CD4-positive, alpha-beta T cell treated with Interferon gamma for 1 hour (primary cell): ENCODE measurements at regions not wholly inside any gene's neighbourhood (a gene's known extent, or its start where the extent isn't known, plus 50 kb on each side); places are given as distances from the start of the nearest gene placed in this dataset.
"Not testable (repeated sequence)": the region's sequence is repeated elsewhere in the genome, so short reads cannot be mapped to it uniquely, and the experiment has no call there.

Experiments used
- DNase-seq: peaks from one replicate; pipeline ENCODE4 v3.0.0-alpha.2; 2020

DNA sequence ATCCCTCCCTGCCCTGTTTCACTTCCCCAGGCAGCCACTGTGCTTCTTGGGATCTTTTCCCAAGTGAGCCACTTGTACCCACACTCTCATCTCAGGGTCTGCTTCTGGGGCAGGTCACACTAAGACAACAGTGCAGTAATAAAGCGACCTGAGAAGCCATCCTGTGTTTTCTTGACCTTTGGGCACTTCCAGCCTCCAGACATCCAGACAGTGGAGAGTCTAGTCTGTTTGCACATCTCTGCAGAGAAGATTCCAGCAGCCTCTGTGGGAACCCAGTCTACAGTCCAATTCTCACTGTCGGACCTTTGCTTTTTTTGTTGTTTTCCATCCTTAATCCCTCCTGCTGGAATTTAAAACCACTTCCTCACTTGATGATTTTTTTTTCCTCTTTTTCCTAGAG is 50.3 kb upstream of the ATP6AP2 start:
- DNase-seq: no peak

GRCh38 chrX:40527543-40527942 is 53.2 kb upstream of the ATP6AP2 start:
- no peak for DNase-seq

DNA sequence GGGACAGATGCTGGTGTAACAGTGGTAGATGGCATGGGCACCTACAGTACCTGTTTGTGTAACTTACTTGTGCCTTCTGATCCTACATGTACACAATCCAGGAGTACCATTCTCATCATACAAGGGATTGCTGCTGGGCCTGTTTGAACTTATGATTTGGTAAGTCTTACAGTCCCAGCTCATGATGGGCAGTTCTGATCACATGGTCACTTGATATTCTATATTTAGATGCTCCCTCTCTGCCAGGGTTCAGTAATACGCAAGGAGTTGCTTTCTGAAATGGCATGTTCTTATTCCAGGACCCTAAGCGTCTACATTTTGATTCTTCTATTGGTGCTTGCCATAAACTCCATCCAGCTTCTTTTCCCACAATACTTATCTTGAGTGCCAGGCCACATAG is 54.4 kb upstream of the ATP6AP2 start:
- DNase-seq: no peak

GRCh38 chrX:40525901-40526300 is 54.9 kb upstream of the ATP6AP2 start:
- DNase-seq: not testable (repeated sequence)

- no peak for DNase-seq
These were observed 56.3 kb upstream of the ATP6AP2 start for GRCh38 chrX:40524423-40524822.

DNA sequence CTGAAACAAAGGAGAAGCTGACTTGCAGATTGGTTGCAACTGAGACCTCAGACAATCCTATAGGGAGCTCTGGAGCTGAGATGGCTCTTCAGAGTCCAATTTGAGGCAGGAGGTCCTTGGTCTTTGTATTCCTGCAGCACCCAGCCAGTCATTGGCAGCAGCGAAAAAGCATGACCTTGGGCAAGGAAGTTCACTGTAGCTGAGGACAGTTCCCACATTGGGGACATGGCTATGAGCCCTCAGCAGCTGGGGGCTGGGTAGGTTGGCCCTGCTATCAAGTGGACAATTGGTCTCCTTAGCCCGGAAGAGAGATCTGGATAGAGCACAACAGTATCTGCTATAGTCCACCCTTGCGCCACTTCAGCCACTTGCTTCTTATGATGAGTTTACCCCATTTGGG is 56.9 kb upstream of the ATP6AP2 start:
- no peak for DNase-seq

- DNase-seq: no peak
These were observed 58.8 kb upstream of the ATP6AP2 start for GRCh38 chrX:40521868-40522450.

DNA sequence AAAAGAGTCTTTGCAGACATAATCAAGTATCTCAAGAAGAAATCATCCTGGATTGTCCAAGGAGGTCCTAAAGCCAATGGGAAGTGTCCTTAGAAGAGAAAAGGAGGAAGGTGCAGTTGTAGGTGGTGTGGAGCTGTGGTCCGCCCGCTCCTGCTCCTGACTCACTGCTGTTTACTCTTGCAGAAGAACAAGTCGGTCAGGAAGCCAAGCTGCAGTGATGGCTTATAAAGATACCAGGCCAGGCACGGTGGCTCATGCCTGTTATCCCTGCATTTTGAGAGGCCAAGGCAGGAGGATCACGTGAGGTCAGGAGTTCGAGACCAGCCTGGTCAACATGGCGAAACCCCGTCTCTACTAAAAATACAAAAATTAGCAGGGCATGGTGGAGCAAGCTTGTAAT is 66.4 kb upstream of the ATP6AP2 start:
- no peak for DNase-seq

GRCh38 chrX:40513835-40514234 is 66.9 kb upstream of the ATP6AP2 start:
- no peak for DNase-seq

GRCh38 chrX:40513012-40513411 is 67.8 kb upstream of the ATP6AP2 start:
- DNase-seq: no peak

DNA sequence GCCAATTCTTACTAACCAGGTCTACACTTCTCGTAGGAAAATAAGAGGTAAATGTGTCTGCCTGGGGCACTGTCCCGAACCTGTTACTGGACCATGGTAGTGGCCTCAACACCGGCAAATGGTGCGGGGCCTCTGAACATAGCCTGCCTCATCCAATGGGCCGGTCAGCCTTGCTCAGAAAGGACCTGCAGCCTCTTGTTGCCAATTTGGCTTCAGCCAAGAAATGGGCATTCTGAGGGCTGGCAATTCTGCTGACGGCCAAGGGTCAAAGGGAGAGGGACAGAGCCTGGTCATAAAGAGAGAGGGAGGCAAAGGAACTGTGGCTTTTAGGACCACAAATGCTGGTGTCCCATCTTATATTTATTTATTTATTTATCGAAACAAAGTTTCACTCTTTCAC is 69.5 kb upstream of the ATP6AP2 start:
- no peak for DNase-seq

DNA sequence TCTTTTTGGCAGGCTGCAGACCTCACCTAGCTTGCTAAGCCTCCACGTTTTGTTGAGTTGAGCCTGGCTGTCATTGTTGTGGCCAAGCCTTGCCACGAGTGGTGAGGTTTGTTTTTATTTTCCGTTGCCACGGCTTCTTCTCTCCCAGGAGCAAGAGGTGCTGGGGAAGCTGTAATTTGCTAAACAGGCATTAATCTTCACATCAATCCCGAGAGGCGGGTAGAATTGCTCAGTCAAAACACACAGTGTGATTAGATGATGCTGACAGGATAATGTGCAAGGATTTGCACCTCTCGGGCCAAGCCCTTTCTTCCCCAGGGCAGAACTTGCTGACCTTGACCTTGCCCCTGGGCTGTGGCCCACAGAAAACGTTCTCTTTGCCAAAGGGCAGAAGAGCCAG is 72.2 kb upstream of the ATP6AP2 start:
- DNase-seq: no peak

DNA sequence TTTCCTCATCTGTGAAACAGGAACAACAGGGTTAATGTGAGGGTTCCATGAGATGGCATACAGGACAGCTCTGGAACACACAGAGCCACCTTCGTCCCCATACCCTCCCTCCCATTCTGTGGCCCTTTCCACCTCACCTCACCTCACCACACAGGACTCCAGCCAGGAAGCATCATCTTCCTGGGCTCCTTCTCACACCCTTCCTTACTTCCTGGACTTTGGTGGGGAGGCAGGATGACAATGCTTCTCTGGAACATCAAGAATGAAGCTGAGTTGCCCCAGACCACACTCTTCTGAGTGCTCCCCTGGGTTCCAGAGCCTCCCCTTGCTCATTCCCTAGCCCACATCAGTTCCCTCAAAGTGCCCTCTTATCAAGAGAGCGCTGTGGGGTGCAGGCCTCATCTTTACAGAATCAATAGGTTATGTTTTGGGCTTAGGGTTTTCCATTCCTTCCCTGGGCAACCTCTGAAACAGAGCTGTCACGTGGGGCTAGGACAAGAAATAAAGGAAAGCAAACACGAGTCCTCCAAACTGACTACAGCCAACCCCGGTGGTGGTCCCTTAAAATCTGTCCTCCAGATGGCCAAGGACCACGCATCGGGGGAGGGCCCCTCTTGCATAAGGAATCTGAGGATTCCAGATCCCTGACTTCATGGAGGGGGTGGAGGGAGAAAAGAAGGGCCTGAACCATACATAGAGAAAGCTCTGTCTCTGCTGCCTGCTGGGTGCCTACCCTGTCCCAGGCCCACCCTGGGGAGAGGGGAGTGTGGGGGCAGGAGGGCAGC is 74.4 kb upstream of the ATP6AP2 start:
- DNase-seq: no peak

GRCh38 chrX:40504801-40505605 is 75.8 kb upstream of the ATP6AP2 start:
- DNase-seq: no peak

- no peak for DNase-seq
These were observed 77.7 kb upstream of the ATP6AP2 start for GRCh38 chrX:40503094-40503493.

- DNase-seq: no peak
These were observed 78.1 kb upstream of the ATP6AP2 start for GRCh38 chrX:40502688-40503087.

GRCh38 chrX:40501164-40501855 is 79.5 kb upstream of the ATP6AP2 start:
- DNase-seq: no peak

GRCh38 chrX:40496728-40497127 is 84.0 kb upstream of the ATP6AP2 start:
- no peak for DNase-seq

DNA sequence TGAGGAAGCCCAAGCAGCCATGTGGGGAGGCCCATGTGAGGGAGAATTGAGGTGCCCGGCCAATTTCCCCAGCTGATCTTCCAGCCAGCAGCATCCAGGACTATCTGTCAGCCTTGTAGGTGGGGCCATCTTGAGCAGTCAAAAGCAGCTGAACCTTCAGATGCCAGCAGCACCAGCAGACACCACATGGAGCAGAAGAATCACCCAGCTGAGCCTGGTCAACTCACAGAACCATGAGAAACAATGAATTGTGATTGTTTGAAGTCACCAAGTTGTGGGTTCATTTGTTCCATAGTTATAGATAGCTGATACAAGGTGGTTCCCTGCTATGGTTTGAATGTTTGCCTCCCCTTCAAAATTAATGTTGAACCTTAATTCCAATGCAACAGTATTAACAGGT is 85.1 kb upstream of the ATP6AP2 start:
- DNase-seq: no peak

DNA sequence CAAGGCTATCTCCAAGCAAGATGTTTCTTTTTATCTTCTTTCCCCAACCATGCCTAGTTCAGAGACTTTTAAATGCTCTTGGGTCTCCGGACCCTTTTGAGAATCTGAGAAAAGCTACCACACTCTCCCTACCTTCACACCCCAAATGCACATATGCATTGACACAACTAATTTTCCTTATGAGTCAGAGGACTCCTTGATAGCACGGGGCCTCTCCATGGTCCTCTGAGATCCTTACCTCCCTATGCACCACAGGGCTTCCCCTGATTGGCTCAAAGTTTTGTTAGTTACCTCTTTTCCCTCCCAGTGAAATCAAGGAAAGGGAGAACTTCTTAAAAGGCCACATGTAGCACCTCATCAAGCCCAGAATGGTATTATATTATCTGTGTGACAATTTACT is 86.8 kb upstream of the ATP6AP2 start:
- DNase-seq: no peak

DNA sequence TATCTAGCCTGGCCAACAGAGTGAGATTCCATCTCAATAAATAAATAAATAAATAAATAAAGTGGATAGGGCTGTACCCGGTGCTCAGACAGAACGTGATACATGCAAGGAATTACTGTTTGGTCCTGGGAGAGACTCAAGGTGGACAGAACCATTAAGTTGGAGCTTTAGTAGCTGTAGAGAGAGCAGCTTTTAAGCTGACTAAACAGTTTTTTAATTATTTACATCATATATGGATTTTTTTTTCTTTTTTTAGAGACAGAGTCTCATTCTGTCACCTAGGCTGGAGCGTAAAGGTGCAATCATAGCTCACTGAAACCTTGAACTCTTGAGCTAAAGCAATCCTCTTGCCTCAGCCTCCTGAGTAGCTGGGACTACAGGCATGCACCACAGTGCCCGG is 92.5 kb upstream of the ATP6AP2 start:
- no peak for DNase-seq

DNA sequence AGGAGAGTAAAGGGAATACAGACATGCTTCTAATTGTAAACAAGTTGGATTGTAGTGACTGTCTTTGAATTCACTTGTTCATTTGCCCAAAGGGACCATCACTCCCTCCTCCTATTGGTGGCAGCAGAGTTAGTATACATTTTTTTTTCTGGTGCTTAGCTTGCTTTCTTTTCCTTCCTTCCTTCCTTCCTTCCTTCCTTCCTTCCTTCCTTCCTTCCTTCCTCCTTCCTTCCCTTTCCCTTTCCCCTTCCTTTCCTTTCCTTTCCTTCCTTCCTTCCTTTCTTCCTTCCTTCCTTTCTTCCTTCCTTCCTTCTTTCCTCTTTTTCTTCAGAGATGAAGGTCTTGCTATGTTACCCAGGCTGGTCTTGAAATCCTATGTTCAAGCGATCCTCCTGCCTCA is 94.8 kb upstream of the ATP6AP2 start:
- no peak for DNase-seq

DNA sequence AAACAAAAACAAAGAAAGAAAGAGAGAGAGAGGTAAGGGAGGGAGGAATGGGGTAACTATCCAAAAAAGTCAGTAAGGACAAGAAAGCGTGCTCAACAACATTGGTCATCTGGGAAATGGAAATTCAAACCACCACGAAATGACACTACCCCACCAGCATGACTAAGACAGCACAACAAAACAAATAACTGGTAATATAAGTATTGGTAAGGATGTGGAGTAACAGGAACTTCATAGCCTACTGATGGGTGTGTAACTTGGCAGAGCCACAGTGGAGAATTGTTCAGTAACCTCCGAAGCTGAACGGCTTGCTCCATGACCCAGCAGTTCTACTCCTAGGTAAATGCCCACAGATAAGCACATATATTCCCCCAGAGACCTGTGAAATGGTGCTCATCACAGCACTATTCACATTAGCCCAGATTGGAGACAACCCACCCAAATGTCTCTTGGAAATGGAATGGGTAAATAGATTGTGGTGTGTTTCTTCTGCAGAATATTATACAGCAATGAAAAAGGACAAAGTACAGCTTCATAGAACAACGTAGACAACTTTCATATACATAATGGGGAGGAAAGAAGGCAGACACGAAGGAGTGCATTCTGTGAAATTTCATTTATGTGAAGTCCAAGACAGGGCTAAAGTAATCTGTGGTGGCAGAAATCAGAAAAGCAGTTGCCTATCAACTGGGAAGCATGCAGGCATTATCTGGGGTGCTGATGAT is 95.5 kb upstream of the ATP6AP2 start:
- DNase-seq: no peak
